ENCODE measurements at regions not wholly inside any gene's neighbourhood (a gene's known extent, or its start where the extent isn't known, plus 50 kb on each side); places are given as distances from the start of the nearest gene placed in this dataset.
"Not testable (repeated sequence)": the region's sequence is repeated elsewhere in the genome, so short reads cannot be mapped to it uniquely, and the experiment has no call there.

DNA sequence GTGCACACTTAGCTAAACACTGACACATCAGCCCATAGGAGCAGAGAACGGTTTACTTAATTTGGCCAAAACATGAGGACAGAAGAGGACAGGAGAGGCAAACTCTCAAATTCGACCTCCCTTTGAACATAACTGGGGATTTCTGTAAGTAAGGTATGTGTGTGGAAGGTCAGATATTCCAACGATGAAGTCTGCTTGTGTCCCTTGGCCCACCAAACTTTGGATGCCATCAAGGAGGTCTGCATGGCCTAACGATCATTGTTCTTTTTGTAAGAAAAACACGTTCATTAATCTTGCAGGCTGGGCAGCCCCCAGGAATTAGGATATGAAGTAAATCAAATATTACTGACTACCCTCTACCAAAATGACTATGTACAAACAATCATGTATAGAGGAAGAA is 908.5 kb upstream of the ATXN7L3B start:
- Histone ChIP-seq H3K4me1 (ENCODE audit: control insufficient read depth, insufficient read depth, low read length) (no peaks in the 10 kb centered on the region), H3K4me3 (ENCODE audit: low read length) (no peak overlapping the region), H3K9me3 (replicated peaks; ENCODE audit: control insufficient read depth, low read depth, low read length) (no peaks in the 10 kb centered on the region), H3K27ac (ENCODE audit: low read length) (no peak overlapping the region), H3K27me3 (ENCODE audit: control insufficient read depth, insufficient read depth, low read length) (no peaks in the 10 kb centered on the region), H3K36me3 (ENCODE audit: control insufficient read depth, insufficient read depth, low read length) (no peaks in the 10 kb centered on the region)
- no peak for DNase-seq
- WGBS (ENCODE audit: insufficient coverage), result no CpG with 5 or more reads among the region's 5 CpGs

DNA sequence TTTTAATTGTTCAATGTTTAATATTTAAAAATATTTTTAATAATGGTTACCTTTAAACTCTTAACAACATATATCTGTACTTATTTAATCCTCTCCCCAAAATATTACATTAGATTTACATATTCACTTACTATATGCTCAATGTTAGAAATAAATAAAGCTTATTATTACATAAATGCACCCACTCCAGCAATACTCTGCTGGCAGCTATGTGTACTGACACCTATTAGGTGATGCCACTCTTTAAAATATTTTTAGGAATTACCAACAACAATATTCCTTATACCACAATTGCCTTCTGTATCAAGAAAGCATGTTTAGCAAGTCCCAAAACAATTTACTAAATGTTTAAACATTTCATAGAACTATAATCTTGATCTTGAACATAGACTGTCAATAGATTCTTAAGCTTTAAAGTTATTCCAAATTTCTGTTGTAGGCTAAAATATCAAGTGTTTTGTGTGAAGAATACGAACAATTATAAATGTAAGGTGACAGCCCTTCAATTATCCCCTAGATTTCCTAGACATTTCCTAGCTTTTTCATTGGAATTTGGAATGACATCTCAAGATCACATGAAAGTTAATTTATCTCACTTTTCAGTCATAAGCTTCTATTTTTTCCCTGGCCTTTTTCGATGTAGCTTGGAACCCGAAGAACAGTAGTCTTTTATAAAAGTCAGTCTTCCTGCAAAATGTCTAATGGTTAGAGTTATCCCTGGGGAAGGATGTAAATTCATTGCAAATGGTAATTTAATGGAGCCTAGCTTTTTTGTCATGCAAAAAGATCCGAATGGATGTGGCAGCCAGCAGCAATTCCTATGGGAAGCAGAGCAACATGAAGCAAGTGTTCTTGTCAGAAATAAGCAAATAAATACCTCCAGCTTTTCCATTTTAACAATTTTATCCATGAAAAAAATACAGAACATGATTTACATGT is 907.5 kb upstream of the ATXN7L3B start:
- Histone ChIP-seq H3K27ac (ENCODE audit: low read length) (no peak overlapping the region), H3K4me3 (ENCODE audit: low read length) (no peak overlapping the region), H3K4me1 (ENCODE audit: control insufficient read depth, insufficient read depth, low read length) (no peaks in the 10 kb centered on the region), H3K36me3 (ENCODE audit: control insufficient read depth, insufficient read depth, low read length) (no peaks in the 10 kb centered on the region), H3K27me3 (ENCODE audit: control insufficient read depth, insufficient read depth, low read length) (no peaks in the 10 kb centered on the region), H3K9me3 (replicated peaks; ENCODE audit: control insufficient read depth, low read depth, low read length) (no peaks in the 10 kb centered on the region)
- DNase-seq, result no peak
- WGBS (ENCODE audit: insufficient coverage), result no CpG with 5 or more reads among the region's 4 CpGs

DNA sequence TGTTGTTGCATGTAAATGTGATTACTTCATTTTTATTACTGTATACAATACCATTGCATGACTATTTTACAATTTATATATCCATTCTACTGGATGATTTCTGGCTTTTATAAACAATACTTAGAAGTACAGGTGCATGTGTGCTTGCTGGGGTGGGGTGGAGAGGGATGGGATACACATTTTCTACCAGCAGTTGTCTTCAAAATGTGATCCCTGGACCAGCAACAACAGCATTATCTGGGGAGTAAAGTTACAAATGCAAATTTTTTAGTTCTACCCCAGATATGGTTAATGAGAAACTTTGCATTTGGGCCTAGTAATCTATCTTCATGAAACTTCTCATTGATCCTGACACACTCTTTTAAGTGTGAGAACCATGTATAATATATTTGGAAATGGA is 905.4 kb upstream of the ATXN7L3B start:
- no peaks in the 10 kb centered on the region for H3K4me1 ChIP-seq (ENCODE audit: control insufficient read depth, insufficient read depth, low read length)
- H3K4me3 ChIP-seq (ENCODE audit: low read length), result no peak overlapping the region
- H3K36me3 ChIP-seq (ENCODE audit: control insufficient read depth, insufficient read depth, low read length), result no peaks in the 10 kb centered on the region
- H3K27me3 ChIP-seq (ENCODE audit: control insufficient read depth, insufficient read depth, low read length), result no peaks in the 10 kb centered on the region
- H3K9me3 ChIP-seq (replicated peaks; ENCODE audit: control insufficient read depth, low read depth, low read length), result no peaks in the 10 kb centered on the region
- DNase-seq, result no peak
- H3K27ac ChIP-seq (ENCODE audit: low read length), result no peak overlapping the region

DNA sequence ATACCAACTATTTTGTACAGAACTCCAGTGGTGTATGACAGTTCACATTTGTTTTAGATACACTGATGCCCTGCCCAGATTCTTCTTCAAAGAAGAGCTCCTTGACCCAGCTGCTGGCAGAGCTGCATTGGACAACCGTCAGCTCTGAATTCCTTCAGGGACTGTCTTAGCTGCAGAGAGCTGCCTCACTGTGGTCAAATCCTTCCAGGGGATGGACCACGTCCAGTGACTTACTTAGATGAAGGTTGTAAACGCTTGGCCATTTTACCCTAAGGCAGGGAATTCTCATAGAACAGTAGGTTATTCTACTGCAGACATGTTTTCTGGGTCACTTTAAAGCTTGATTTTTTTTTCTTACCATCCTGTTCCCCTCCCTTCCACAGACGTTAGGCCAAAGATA is 905.0 kb upstream of the ATXN7L3B start:
- Histone ChIP-seq H3K4me3 (ENCODE audit: low read length) (no peak overlapping the region), H3K9me3 (replicated peaks; ENCODE audit: control insufficient read depth, low read depth, low read length) (no peaks in the 10 kb centered on the region), H3K27ac (ENCODE audit: low read length) (no peak overlapping the region), H3K36me3 (ENCODE audit: control insufficient read depth, insufficient read depth, low read length) (no peaks in the 10 kb centered on the region), H3K27me3 (ENCODE audit: control insufficient read depth, insufficient read depth, low read length) (no peaks in the 10 kb centered on the region), H3K4me1 (ENCODE audit: control insufficient read depth, insufficient read depth, low read length) (no peaks in the 10 kb centered on the region)
- WGBS (ENCODE audit: insufficient coverage), result 23% methylated on average over 2 of the region's 4 CpGs
- peak; percentile 22 for DNase-seq

DNA sequence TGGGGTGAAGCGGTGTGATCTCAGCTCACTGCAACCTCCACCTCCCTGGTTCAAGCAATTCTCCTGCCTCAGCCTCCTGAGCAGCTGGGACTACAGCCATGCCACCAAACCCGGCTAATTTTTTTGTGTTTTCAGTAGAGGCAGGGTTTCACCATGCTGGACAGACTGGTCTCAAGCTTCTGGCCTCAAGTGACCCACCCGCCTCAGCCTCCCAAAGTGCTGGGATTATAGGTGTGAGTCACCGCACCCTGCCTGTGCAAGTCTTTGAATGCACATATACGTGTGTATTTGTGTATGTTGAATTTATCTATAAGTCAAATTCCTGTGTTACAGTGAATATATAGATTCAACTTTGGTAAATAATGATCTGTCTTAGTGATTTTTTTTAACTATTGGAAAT is 898.2 kb upstream of the ATXN7L3B start:
- not testable (repeated sequence) for H3K36me3 ChIP-seq (ENCODE audit: control insufficient read depth, insufficient read depth, low read length); H3K9me3 ChIP-seq (replicated peaks; ENCODE audit: control insufficient read depth, low read depth, low read length); H3K4me1 ChIP-seq (ENCODE audit: control insufficient read depth, insufficient read depth, low read length); H3K27me3 ChIP-seq (ENCODE audit: control insufficient read depth, insufficient read depth, low read length); H3K27ac ChIP-seq (ENCODE audit: low read length); DNase-seq; H3K4me3 ChIP-seq (ENCODE audit: low read length)
- WGBS (ENCODE audit: insufficient coverage), result 85% methylated on average over 2 of the region's 5 CpGs

DNA sequence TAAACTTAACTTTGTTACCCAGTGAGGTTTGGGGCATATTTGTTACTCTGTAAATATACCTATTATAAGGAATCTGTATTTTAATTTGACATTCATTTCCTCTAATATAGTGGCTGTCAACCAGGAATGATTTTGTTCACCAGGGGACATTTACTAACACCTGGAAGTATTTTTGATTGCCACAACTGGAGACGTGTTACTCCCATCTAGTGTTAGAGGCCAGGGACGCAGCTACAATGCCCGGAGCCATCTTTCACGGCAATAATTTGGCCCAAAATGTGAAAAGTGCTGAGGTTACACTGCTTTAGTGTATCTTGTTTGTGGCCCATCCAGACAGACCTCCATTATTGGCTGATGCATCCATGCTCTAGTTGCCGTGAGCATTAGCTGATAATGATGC is 881.3 kb upstream of the ATXN7L3B start:
- no peak overlapping the region for H3K27ac ChIP-seq (ENCODE audit: low read length)
- peaks cover 12% of the 10 kb centered on the region for H3K9me3 ChIP-seq (replicated peaks; ENCODE audit: control insufficient read depth, low read depth, low read length)
- no peak overlapping the region for H3K4me3 ChIP-seq (ENCODE audit: low read length)
- DNase-seq, result no peak
- H3K4me1 ChIP-seq (ENCODE audit: control insufficient read depth, insufficient read depth, low read length), result no peaks in the 10 kb centered on the region
- H3K27me3 ChIP-seq (ENCODE audit: control insufficient read depth, insufficient read depth, low read length), result no peaks in the 10 kb centered on the region
- no peaks in the 10 kb centered on the region for H3K36me3 ChIP-seq (ENCODE audit: control insufficient read depth, insufficient read depth, low read length)
- WGBS (ENCODE audit: insufficient coverage), result 70% methylated on average over 3 of the region's 5 CpGs

DNA sequence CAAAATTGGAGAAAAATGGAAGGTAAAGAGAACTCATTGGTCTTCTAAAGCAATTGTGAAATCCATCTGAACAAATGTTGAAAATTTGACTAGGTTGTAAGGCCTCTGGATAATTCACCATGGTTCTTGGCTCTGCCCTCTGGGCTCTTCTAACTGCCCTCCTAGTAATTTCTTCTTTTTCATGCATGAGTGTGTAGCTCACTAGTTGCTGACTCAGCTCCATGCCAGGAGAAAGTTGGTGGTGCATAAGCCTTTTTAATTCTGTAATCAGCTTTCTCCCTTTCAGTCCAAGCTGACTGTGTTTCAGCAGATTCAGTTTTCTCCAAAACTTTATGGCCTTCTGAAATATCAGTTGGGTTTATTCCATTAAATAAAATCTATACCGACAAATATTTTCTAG is 877.8 kb upstream of the ATXN7L3B start:
- WGBS (ENCODE audit: insufficient coverage), result no CpG with 5 or more reads among the region's 1 CpG
- Histone ChIP-seq H3K36me3 (ENCODE audit: control insufficient read depth, insufficient read depth, low read length) (no peaks in the 10 kb centered on the region), H3K9me3 (replicated peaks; ENCODE audit: control insufficient read depth, low read depth, low read length) (no peaks in the 10 kb centered on the region), H3K4me3 (ENCODE audit: low read length) (no peak overlapping the region), H3K27me3 (ENCODE audit: control insufficient read depth, insufficient read depth, low read length) (no peaks in the 10 kb centered on the region), H3K27ac (ENCODE audit: low read length) (no peak overlapping the region), H3K4me1 (ENCODE audit: control insufficient read depth, insufficient read depth, low read length) (no peaks in the 10 kb centered on the region)
- no peak for DNase-seq

DNA sequence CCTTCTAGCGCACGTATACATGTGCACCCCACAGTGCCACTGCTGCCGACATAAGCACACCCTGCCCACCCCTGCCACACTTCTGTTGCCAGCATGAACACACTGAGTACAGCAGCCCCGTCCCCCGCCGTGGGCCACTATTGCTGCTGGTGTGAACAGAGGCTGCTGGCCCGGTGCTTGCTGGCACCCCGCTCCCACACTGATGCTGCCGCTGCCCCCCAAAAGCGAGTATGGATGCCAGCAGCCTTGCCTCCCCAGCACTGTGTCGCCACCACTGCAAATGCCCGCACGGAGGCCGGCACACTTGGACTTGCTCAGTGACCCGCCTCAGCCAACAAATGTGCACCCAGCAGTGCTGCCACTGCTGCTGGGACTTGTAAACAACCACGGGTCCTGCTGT is 872.4 kb upstream of the ATXN7L3B start:
- H3K9me3 ChIP-seq (replicated peaks; ENCODE audit: control insufficient read depth, low read depth, low read length), result no peaks in the 10 kb centered on the region
- WGBS (ENCODE audit: insufficient coverage), result 95% methylated on average over 16 of the region's 16 CpGs
- no peaks in the 10 kb centered on the region for H3K27me3 ChIP-seq (ENCODE audit: control insufficient read depth, insufficient read depth, low read length)
- H3K36me3 ChIP-seq (ENCODE audit: control insufficient read depth, insufficient read depth, low read length), result no peaks in the 10 kb centered on the region
- no peak for DNase-seq
- H3K4me1 ChIP-seq (ENCODE audit: control insufficient read depth, insufficient read depth, low read length), result no peaks in the 10 kb centered on the region
- no peak overlapping the region for H3K4me3 ChIP-seq (ENCODE audit: low read length)
- H3K27ac ChIP-seq (ENCODE audit: low read length), result no peak overlapping the region

DNA sequence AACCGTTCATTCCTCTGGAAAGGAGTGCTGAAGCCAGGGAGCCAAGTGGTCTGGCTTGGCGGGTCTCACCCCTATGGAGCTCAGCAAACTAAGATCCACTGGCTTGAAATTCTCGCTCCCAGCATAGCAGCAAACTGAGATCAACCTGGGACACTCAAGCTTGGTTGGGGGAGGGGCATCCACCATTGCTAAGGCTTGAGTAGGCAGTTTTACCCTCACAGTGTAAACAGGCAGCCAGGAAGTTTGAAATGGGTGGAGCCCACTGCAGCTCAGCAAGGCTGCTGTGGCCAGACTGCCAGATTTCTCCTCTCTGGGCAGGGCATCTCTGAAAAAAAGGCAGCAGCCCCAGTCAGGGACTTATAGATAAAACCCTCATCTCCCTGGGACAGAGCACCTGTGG is 866.1 kb upstream of the ATXN7L3B start:
- not testable (repeated sequence) for H3K4me1 ChIP-seq (ENCODE audit: control insufficient read depth, insufficient read depth, low read length); H3K27ac ChIP-seq (ENCODE audit: low read length); H3K9me3 ChIP-seq (replicated peaks; ENCODE audit: control insufficient read depth, low read depth, low read length); H3K4me3 ChIP-seq (ENCODE audit: low read length); DNase-seq; H3K36me3 ChIP-seq (ENCODE audit: control insufficient read depth, insufficient read depth, low read length); H3K27me3 ChIP-seq (ENCODE audit: control insufficient read depth, insufficient read depth, low read length)
- 80% methylated on average over 2 of the region's 3 CpGs for WGBS (ENCODE audit: insufficient coverage)

DNA sequence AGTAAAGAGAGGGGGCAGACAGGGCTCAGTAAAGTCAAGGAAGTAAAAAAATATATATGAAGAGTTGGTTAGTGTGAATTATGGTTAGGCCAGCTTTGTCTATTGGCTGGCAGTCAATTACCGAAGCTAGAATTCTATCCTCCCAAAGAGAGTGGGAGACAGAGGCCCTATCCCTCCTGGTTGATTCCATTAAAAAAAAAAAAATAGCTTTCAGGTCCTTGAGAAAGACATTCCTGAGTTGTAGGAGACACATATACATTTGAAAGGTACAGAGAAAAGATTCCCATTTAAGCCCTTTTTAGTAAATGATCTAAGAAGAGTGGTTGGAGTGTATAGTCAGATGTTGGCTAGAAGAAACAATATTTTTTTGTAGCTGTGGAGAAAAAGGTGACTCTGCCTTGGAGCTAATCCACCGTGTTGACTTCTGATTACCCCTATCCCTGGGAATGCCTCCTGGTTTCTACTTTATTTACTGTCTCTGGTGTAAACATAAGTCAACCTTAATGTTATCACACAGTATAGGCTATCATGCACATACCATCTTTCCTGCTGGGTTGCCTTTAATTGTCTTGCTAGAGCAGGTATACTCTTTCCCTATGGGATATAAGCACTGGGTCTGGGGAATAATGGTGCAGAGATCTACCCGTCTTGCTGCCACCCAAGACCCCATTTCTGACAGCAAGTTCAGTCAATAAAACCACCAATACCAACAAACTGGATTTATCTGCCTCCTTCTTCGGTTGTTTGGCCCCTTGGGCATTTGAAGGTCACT is 859.9 kb upstream of the ATXN7L3B start:
- H3K27ac ChIP-seq (ENCODE audit: low read length), result no peak overlapping the region
- H3K4me3 ChIP-seq (ENCODE audit: low read length), result no peak overlapping the region
- H3K36me3 ChIP-seq (ENCODE audit: control insufficient read depth, insufficient read depth, low read length), result no peaks in the 10 kb centered on the region
- WGBS (ENCODE audit: insufficient coverage), result no CpG with 5 or more reads among the region's 4 CpGs
- H3K9me3 ChIP-seq (replicated peaks; ENCODE audit: control insufficient read depth, low read depth, low read length), result no peaks in the 10 kb centered on the region
- no peaks in the 10 kb centered on the region for H3K27me3 ChIP-seq (ENCODE audit: control insufficient read depth, insufficient read depth, low read length)
- H3K4me1 ChIP-seq (ENCODE audit: control insufficient read depth, insufficient read depth, low read length), result no peaks in the 10 kb centered on the region
- no peak for DNase-seq
